GM12873 (cell line): ENCODE measurements at regions not wholly inside any gene's neighbourhood (a gene's known extent, or its start where the extent isn't known, plus 50 kb on each side); places are given as distances from the start of the nearest gene placed in this dataset.

Source experiments
- CTCF ChIP-seq: IDR thresholded peaks from 2 replicates; pipeline ENCODE4 v1.5.1; 2012; ENCODE audit warnings: low read depth, mild to moderate bottlenecking, moderate library complexity, low read length, control low read depth; ENCODE audit not compliant: insufficient read depth; ENCODE audit errors: missing control alignments

DNA sequence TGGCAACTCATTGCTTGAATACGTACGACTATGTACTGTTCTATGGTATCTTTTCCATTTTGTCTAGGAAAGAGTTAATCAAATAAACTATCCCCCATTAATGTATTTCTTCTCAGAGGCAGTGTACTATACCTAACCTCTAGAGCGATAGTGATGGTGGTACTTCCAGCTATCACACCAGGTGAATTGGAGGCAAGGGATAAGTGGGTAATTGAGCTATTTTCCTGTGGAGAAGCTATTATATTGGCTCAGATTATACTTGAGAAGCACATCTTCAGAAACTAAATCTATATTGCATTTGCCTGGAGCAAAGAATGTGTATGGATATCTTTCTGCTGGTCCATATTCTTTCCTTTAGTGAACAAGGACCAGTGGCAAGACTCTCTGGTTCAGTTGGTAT lies 430.7 kb upstream of the KHDRBS2 start:
- no peak for TF ChIP-seq CTCF

GRCh38 chr6:62714112-62714511 lies 428.1 kb upstream of the KHDRBS2 start:
- TF ChIP-seq CTCF, result no peak

- TF ChIP-seq CTCF, result no peak
Measured at GRCh38 chr6:62711750-62712149, 425.7 kb upstream of the KHDRBS2 start.

DNA sequence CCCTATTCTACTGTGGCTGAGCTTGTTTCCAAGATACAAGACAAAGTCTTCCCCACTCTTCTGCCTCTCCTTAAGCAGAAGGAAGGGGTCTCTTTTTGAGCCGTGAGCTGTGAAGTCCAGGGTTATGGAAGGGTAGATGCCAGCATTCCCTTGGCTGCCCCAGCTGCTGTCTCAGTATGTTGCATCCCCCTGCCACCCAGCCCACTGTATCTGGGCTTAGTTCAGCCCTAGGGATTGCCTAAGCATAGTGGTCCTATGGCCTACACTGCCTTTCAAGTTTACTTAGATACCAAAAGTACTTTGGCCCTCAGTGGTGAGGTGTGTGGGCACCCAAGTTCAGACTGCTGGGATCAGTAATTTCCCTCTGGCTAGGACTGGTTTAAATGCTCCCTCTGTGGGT lies 421.9 kb upstream of the KHDRBS2 start:
- TF ChIP-seq CTCF, result no peak

DNA sequence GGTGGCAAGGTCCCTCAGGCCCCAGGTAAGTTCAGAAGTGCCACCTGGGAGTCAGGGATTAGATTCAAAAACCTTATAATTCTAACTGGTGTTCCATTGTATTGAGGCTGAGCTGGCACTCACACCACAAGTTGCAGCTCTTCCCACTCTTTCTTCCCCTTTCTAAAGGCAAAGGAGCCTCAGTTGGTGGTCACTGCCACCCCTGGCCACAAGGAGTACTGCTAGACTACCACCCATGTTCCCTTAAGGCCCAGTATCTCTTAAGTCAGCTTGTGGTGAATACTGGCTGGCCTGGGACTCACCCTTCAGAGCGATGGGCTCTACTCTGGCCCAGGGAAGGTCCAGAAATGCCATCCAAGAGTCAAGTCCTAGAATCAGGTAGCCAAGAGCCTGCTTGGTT lies 421.1 kb upstream of the KHDRBS2 start:
- TF ChIP-seq CTCF, result peak; percentile 28

DNA sequence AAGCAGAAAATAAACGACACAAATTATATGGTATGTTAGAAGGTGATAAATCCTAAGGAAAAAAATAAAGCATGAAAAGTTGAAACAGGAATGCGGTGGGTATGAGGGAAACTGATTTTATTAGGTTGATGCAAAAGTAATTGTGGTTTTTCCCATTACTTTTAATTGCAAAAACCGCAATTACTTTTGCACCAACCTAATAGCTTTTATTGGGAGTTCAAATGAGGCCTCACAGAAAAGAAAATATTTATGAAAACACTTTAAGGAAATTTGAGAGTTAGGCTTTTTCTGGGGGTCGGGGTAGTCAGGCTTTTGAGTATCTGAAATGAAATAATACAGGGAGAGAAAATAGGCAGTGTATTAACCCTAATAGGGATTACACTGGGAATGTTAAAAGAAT lies 397.0 kb upstream of the KHDRBS2 start:
- no peak for TF ChIP-seq CTCF

DNA sequence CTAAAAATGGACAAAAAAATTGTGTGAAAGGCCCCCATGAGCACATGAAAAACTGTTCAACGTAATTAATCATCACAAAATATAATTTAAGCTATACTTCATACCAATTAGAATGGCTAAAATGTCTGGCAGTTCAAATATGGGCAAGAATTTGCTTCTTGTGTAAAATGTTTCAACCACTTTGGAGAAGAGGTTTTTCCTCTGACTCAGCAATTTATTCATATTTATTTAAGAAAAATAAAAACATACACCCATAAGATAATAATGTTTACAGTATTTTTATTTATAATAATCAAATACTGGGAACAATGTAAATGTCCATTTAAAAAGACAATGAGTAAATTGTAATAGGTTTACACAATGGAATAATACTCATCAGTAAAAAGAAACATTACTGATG lies 395.1 kb upstream of the KHDRBS2 start:
- TF ChIP-seq CTCF, result no peak

DNA sequence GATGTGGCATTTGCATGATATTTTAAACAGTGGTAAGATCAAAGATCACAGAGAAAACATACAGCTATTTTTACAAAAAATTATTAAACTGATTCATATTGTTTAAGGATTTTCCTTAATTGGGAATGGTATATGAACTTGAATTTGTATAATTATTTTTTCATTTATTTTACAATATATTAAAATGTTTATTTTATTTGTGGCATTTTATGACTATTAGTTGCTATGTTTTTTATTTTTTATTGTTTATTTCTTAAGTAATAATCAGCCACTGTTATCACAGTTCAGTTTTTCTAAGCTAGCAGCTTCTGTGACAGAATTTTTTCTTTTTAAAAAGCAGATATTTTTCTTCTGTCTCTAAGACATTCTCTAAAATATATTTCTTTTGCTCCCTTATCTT lies 387.0 kb upstream of the KHDRBS2 start:
- TF ChIP-seq CTCF, result no peak
